ENCODE measurements at regions not wholly inside any gene's neighbourhood (a gene's known extent, or its start where the extent isn't known, plus 50 kb on each side); places are given as distances from the start of the nearest gene placed in this dataset.

DNA sequence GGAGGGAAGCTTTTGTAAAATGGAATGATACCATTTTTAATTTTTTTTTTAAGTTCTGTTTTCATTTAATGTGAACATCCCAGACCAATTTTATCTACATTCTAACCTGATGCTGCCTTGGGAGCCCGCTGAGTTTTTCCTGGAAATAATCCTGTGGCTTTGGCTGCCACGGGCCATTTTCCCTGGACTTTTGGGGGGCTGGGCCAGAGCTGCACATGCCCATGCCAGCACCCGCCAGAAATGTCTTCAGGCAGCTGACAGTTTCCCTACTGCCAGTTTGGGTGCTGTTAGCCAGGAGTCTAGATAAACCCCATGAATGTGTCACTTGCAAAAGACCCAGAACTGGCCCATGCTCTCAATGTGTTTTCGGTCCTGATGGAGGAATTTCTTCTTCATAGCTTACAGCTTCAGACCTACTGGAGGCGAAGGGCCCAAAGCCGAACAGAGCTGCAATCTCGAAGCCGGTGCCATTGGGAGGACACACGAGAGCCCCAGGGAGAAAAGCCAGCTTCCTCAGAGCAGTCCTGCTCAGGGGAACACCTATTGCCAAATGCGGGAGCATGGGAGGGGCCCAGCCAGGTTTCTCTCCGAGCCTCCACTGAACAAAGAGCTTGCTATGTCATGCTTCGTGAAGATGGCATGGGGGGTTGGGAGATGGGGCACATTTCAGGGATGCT is 444.2 kb upstream of the MKI67 start:
- Histone ChIP-seq H4K91ac (ENCODE audit: low read length) (no peak overlapping the region), H3K27me3 (ENCODE audit: control insufficient read depth in 1 of 2, insufficient read depth in 1 of 2, low read length in 2 of 2) (peaks cover 0 to 11% of the 10 kb centered on the region in 2 experiments), H3K4me3 (ENCODE audit: insufficient read depth in 1 of 2, low read depth in 1 of 2, low read length in 2 of 2) (no peak overlapping the region), H3K23ac (ENCODE audit: low read length in 2 of 2) (no peak overlapping the region), H3K4me2 (ENCODE audit: low read length, poor library complexity, severe bottlenecking) (no peak overlapping the region), H3K27ac (ENCODE audit: low read length, poor library complexity, severe bottlenecking) (no peak overlapping the region), H3K18ac (ENCODE audit: low read depth in 1 of 2, low read length in 2 of 2) (no peak overlapping the region), H3K9ac (ENCODE audit: low read length) (no peak overlapping the region), H4K8ac (ENCODE audit: low read length) (no peak overlapping the region), H2BK12ac (ENCODE audit: low read length in 2 of 2) (no peak overlapping the region), H2BK5ac (ENCODE audit: low read depth, low read length, poor library complexity, severe bottlenecking) (no peak overlapping the region), H3K4me1 (ENCODE audit: control insufficient read depth, insufficient read depth, low read depth, low read length) (no peaks in the 10 kb centered on the region), H2AK5ac (ENCODE audit: low read length, severe bottlenecking) (no peak overlapping the region), H2AFZ (ENCODE audit: low read depth, low read length) (no peak overlapping the region), H2BK120ac (ENCODE audit: low read depth, low read length) (no peak overlapping the region), H2BK15ac (ENCODE audit: low read depth, poor library complexity, severe bottlenecking) (no peak overlapping the region), H3K9me3 (ENCODE audit: control insufficient read depth, low read length) (no peaks in the 10 kb centered on the region), H3K14ac (ENCODE audit: low read length in 2 of 2) (no peak overlapping the region), H3K4ac (ENCODE audit: low read depth in 1 of 2, low read length in 2 of 2) (no peak overlapping the region), H3K79me1 (replicated peaks; ENCODE audit: low read length, poor library complexity, severe bottlenecking) (no peaks in the 10 kb centered on the region), H3K36me3 (ENCODE audit: control insufficient read depth in 1 of 2, insufficient read depth in 2 of 2, low read depth in 1 of 2, low read length in 2 of 2) (no peaks in the 10 kb centered on the region)
- DNase-seq: no peak
- WGBS: 84% methylated on average over 12 of the region's 12 CpGs

DNA sequence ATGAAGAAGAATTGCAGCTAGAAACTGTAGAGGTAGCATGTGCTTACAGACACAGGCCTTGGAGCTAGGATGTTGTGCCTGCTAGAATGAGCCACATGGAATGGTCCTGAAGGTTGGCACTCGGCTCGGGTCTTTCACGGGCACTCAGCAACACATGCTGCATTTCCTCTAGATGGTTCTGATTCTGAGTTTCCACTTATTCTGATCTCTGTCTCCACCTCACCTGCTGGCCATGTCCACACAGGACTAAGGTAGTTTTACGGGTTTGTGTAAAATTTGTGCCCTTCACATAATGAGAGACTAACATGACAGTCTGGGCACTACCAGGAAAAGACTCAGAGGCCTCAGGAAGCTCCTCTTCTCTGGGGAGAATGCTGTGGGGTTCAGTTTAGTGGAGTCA is 444.8 kb upstream of the MKI67 start:
- Histone ChIP-seq H3K9ac (ENCODE audit: low read length) (no peak overlapping the region), H2AFZ (ENCODE audit: low read depth, low read length) (no peak overlapping the region), H3K4me1 (ENCODE audit: control insufficient read depth, insufficient read depth, low read depth, low read length) (no peaks in the 10 kb centered on the region), H3K27me3 (ENCODE audit: control insufficient read depth in 1 of 2, insufficient read depth in 1 of 2, low read length in 2 of 2) (peaks cover 0 to 7% of the 10 kb centered on the region in 2 experiments), H4K91ac (ENCODE audit: low read length) (no peak overlapping the region), H3K18ac (ENCODE audit: low read depth in 1 of 2, low read length in 2 of 2) (no peak overlapping the region), H2BK12ac (ENCODE audit: low read length in 2 of 2) (no peak overlapping the region), H3K27ac (ENCODE audit: low read length, poor library complexity, severe bottlenecking) (no peak overlapping the region), H3K4ac (ENCODE audit: low read depth in 1 of 2, low read length in 2 of 2) (no peak overlapping the region), H2BK120ac (ENCODE audit: low read depth, low read length) (no peak overlapping the region), H2BK5ac (ENCODE audit: low read depth, low read length, poor library complexity, severe bottlenecking) (no peak overlapping the region), H3K36me3 (ENCODE audit: control insufficient read depth in 1 of 2, insufficient read depth in 2 of 2, low read depth in 1 of 2, low read length in 2 of 2) (no peaks in the 10 kb centered on the region), H3K4me2 (ENCODE audit: low read length, poor library complexity, severe bottlenecking) (no peak overlapping the region), H3K4me3 (ENCODE audit: insufficient read depth in 1 of 2, low read depth in 1 of 2, low read length in 2 of 2) (no peak overlapping the region), H2AK5ac (ENCODE audit: low read length, severe bottlenecking) (no peak overlapping the region), H3K23ac (ENCODE audit: low read length in 2 of 2) (no peak overlapping the region), H3K9me3 (ENCODE audit: control insufficient read depth, low read length) (no peaks in the 10 kb centered on the region), H3K79me1 (replicated peaks; ENCODE audit: low read length, poor library complexity, severe bottlenecking) (no peaks in the 10 kb centered on the region), H4K8ac (ENCODE audit: low read length) (no peak overlapping the region), H3K14ac (ENCODE audit: low read length in 2 of 2) (no peak overlapping the region), H2BK15ac (ENCODE audit: low read depth, poor library complexity, severe bottlenecking) (no peak overlapping the region)
- DNase-seq: no peak
- 77% methylated on average over 4 of the region's 4 CpGs for WGBS

DNA sequence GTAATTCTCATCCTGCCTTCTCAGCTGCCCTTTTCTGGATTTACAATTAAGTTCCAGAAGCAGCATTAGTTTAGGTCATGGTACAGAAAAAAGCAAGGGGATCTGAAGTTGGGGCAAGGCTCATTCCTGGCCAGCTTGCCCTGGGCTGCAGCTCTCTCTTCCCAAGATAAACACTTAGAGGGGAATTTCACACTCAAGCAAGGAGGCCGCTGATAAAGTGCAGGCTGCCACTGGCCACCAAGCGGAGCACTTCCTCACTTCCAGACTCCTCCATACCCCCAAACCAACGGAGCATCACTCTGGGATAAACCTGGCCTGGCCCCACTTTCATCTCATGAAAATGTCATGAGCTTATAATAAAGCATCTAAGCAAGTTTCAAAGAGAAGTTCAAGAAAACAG is 445.5 kb upstream of the MKI67 start:
- no peak overlapping the region for H4K91ac ChIP-seq (ENCODE audit: low read length)
- H2BK12ac ChIP-seq (ENCODE audit: low read length in 2 of 2): no peak overlapping the region
- H3K14ac ChIP-seq (ENCODE audit: low read length in 2 of 2): no peak overlapping the region
- no peak overlapping the region for H3K18ac ChIP-seq (ENCODE audit: low read depth in 1 of 2, low read length in 2 of 2)
- no peak overlapping the region for H3K9ac ChIP-seq (ENCODE audit: low read length)
- no peak overlapping the region for H3K4me2 ChIP-seq (ENCODE audit: low read length, poor library complexity, severe bottlenecking)
- H3K23ac ChIP-seq (ENCODE audit: low read length in 2 of 2): no peak overlapping the region
- no peak overlapping the region for H2BK120ac ChIP-seq (ENCODE audit: low read depth, low read length)
- H2AK5ac ChIP-seq (ENCODE audit: low read length, severe bottlenecking): no peak overlapping the region
- no peaks in the 10 kb centered on the region for H3K9me3 ChIP-seq (ENCODE audit: control insufficient read depth, low read length)
- no peak overlapping the region for H3K4me3 ChIP-seq (ENCODE audit: insufficient read depth in 1 of 2, low read depth in 1 of 2, low read length in 2 of 2)
- H3K4me1 ChIP-seq (ENCODE audit: control insufficient read depth, insufficient read depth, low read depth, low read length): no peaks in the 10 kb centered on the region
- no peak overlapping the region for H2BK5ac ChIP-seq (ENCODE audit: low read depth, low read length, poor library complexity, severe bottlenecking)
- H3K27ac ChIP-seq (ENCODE audit: low read length, poor library complexity, severe bottlenecking): no peak overlapping the region
- peaks cover 0 to 3% of the 10 kb centered on the region in 2 experiments for H3K27me3 ChIP-seq (ENCODE audit: control insufficient read depth in 1 of 2, insufficient read depth in 1 of 2, low read length in 2 of 2)
- no peak overlapping the region for H3K4ac ChIP-seq (ENCODE audit: low read depth in 1 of 2, low read length in 2 of 2)
- H3K79me1 ChIP-seq (replicated peaks; ENCODE audit: low read length, poor library complexity, severe bottlenecking): no peaks in the 10 kb centered on the region
- H3K36me3 ChIP-seq (ENCODE audit: control insufficient read depth in 1 of 2, insufficient read depth in 2 of 2, low read depth in 1 of 2, low read length in 2 of 2): no peaks in the 10 kb centered on the region
- WGBS: 48% methylated on average over 2 of the region's 3 CpGs
- no peak overlapping the region for H2AFZ ChIP-seq (ENCODE audit: low read depth, low read length)
- no peak overlapping the region for H2BK15ac ChIP-seq (ENCODE audit: low read depth, poor library complexity, severe bottlenecking)
- no peak for DNase-seq
- H4K8ac ChIP-seq (ENCODE audit: low read length): no peak overlapping the region

DNA sequence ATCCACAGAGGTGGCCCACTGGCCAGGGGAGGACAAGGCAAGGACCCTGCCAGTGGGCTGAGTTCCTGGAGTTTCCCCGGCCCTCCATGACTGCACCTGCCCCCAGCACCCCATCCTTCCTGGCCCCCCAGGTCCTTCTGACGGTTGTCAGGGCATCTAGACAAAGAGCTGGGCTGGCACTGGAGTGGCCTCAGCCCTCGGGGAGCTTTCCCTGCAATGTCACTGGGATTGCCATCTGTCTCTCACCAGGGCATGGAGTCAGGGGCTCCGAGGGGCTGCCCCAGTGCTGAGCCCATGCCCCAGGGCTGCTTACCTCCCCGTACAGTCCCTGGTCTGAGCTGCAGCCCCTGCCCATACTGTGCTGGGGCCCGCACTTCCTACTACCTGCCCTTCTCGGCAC is 446.5 kb upstream of the MKI67 start:
- 70% methylated on average over 7 of the region's 7 CpGs for WGBS

More for the DNA sequence above, 446.5 kb upstream of the MKI67 start:
- Histone ChIP-seq H3K79me1 (replicated peaks; ENCODE audit: low read length, poor library complexity, severe bottlenecking) (no peaks in the 10 kb centered on the region), H2BK15ac (ENCODE audit: low read depth, poor library complexity, severe bottlenecking) (no peak overlapping the region), H4K8ac (ENCODE audit: low read length) (no peak overlapping the region), H3K27me3 (ENCODE audit: control insufficient read depth in 1 of 2, insufficient read depth in 1 of 2, low read length in 2 of 2) (peaks cover 0 to 3% of the 10 kb centered on the region in 2 experiments), H4K91ac (ENCODE audit: low read length) (no peak overlapping the region), H2AFZ (ENCODE audit: low read depth, low read length) (no peak overlapping the region), H2AK5ac (ENCODE audit: low read length, severe bottlenecking) (no peak overlapping the region), H3K4me2 (ENCODE audit: low read length, poor library complexity, severe bottlenecking) (no peak overlapping the region), H3K9me3 (ENCODE audit: control insufficient read depth, low read length) (no peaks in the 10 kb centered on the region), H3K4me3 (ENCODE audit: insufficient read depth in 1 of 2, low read depth in 1 of 2, low read length in 2 of 2) (no peak overlapping the region), H3K36me3 (ENCODE audit: control insufficient read depth in 1 of 2, insufficient read depth in 2 of 2, low read depth in 1 of 2, low read length in 2 of 2) (no peaks in the 10 kb centered on the region), H3K4me1 (ENCODE audit: control insufficient read depth, insufficient read depth, low read depth, low read length) (no peaks in the 10 kb centered on the region), H3K9ac (ENCODE audit: low read length) (no peak overlapping the region), H3K18ac (ENCODE audit: low read depth in 1 of 2, low read length in 2 of 2) (no peak overlapping the region), H3K27ac (ENCODE audit: low read length, poor library complexity, severe bottlenecking) (no peak overlapping the region), H3K14ac (ENCODE audit: low read length in 2 of 2) (no peak overlapping the region), H2BK5ac (ENCODE audit: low read depth, low read length, poor library complexity, severe bottlenecking) (no peak overlapping the region), H3K23ac (ENCODE audit: low read length in 2 of 2) (no peak overlapping the region), H3K4ac (ENCODE audit: low read depth in 1 of 2, low read length in 2 of 2) (no peak overlapping the region), H2BK12ac (ENCODE audit: low read length in 2 of 2) (no peak overlapping the region), H2BK120ac (ENCODE audit: low read depth, low read length) (no peak overlapping the region)
- no peak for DNase-seq

All from mesenchymal stem cell (in vitro differentiated cells and primary cell).